C4-2B (cell line): ENCODE measurements at regions not wholly inside any gene's neighbourhood (a gene's known extent, or its start where the extent isn't known, plus 50 kb on each side); places are given as distances from the start of the nearest gene placed in this dataset.

Experiments
- ZFX ChIP-seq: fragments of 450-650 bp; IDR thresholded peaks from 2 replicates; pipeline ENCODE4 v1.6.1; 2017
- TF ChIP-seq, protein P1 (sequence below): fragments of 450-650 bp; conservative IDR thresholded peaks from 2 replicates; pipeline ENCODE4 v1.5.1; 2017; ENCODE audit warnings: mild to moderate bottlenecking

DNA sequence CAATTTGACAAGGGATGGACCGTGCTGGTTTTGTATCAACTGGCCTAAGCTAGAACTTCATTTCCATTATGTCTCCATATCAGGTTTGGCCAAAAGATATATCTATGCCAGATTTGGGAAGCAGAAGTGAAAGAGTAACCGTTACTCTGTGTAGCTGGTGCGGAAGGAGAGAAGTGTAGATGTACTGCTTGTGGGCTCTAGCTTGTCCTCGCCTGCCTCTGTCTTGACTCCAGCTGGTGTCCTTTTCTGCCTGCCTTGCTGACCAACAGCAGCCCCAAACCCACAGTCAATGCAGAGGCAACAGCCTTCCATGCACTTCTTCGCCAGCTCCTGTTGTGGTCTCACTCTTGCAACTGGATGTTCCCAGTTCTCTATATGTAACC, 128.5 kb downstream of the KIF20B start:
- TF ChIP-seq, protein P1, sequence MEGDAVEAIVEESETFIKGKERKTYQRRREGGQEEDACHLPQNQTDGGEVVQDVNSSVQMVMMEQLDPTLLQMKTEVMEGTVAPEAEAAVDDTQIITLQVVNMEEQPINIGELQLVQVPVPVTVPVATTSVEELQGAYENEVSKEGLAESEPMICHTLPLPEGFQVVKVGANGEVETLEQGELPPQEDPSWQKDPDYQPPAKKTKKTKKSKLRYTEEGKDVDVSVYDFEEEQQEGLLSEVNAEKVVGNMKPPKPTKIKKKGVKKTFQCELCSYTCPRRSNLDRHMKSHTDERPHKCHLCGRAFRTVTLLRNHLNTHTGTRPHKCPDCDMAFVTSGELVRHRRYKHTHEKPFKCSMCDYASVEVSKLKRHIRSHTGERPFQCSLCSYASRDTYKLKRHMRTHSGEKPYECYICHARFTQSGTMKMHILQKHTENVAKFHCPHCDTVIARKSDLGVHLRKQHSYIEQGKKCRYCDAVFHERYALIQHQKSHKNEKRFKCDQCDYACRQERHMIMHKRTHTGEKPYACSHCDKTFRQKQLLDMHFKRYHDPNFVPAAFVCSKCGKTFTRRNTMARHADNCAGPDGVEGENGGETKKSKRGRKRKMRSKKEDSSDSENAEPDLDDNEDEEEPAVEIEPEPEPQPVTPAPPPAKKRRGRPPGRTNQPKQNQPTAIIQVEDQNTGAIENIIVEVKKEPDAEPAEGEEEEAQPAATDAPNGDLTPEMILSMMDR = no peak
- no peak for TF ChIP-seq ZFX
